RPMI7951 (cell line): ENCODE measurements at regions not wholly inside any gene's neighbourhood (a gene's known extent, or its start where the extent isn't known, plus 50 kb on each side); places are given as distances from the start of the nearest gene placed in this dataset.
"Not testable (repeated sequence)": the region's sequence is repeated elsewhere in the genome, so short reads cannot be mapped to it uniquely, and the experiment has no call there.

ENCODE experiments used
- DNase-seq: peaks from one replicate; pipeline ENCODE4 v3.0.0-alpha.2; 2012; ENCODE audit warnings: low read depth

GRCh38 chr6:167392631-167393316 is 67.9 kb downstream of the TTLL2 start:
- DNase-seq = peak; percentile 18

GRCh38 chr6:167393731-167394130 is 68.8 kb downstream of the TTLL2 start:
- no peak for DNase-seq

- DNase-seq = no peak
Measured at GRCh38 chr6:167394339-167394738, 69.5 kb downstream of the TTLL2 start.

GRCh38 chr6:167394820-167395219 is 69.9 kb downstream of the TTLL2 start:
- DNase-seq = no peak

- DNase-seq = no peak
Measured at GRCh38 chr6:167396068-167396658, 71.3 kb downstream of the TTLL2 start.

- no peak for DNase-seq
Measured at GRCh38 chr6:167396659-167397490, 72.0 kb downstream of the TTLL2 start.

- no peak for DNase-seq
Measured at GRCh38 chr6:167397712-167398111, 72.8 kb downstream of the TTLL2 start.

- DNase-seq = no peak
Measured at GRCh38 chr6:167398214-167399050, 73.5 kb downstream of the TTLL2 start.

GRCh38 chr6:167399051-167399387 is 74.1 kb downstream of the TTLL2 start:
- DNase-seq = no peak

- no peak for DNase-seq
Measured at GRCh38 chr6:167399599-167399998, 74.7 kb downstream of the TTLL2 start.

GRCh38 chr6:167400482-167401138 is 75.7 kb downstream of the TTLL2 start:
- DNase-seq = no peak

GRCh38 chr6:167401525-167402194 is 76.8 kb downstream of the TTLL2 start:
- no peak for DNase-seq

GRCh38 chr6:167402195-167402686 is 77.4 kb downstream of the TTLL2 start:
- DNase-seq = no peak

GRCh38 chr6:167403427-167403826 is 78.5 kb downstream of the TTLL2 start:
- DNase-seq = no peak

GRCh38 chr6:167404385-167405049 is 79.6 kb downstream of the TTLL2 start:
- DNase-seq = no peak

GRCh38 chr6:167405778-167406532 is 81.1 kb downstream of the TTLL2 start:
- DNase-seq = no peak

GRCh38 chr6:167406533-167407238 is 81.8 kb downstream of the TTLL2 start:
- not testable (repeated sequence) for DNase-seq

GRCh38 chr6:167407239-167408064 is 82.6 kb downstream of the TTLL2 start:
- DNase-seq = peak; percentile 6
